Stomach (tissue), 8 donors: ENCODE measurements at regions not wholly inside any gene's neighbourhood (a gene's known extent, or its start where the extent isn't known, plus 50 kb on each side); places are given as distances from the start of the nearest gene placed in this dataset.

Source experiments
- DNase-seq, 2 donors: peaks; one replicate each; pipeline versions ENCODE4 v3.0.0 to v3.0.0-alpha.2; 2013 to 2019
- H3K27ac ChIP-seq, 5 donors: fragments of 200-600 bp in 4 of 5; sonication (generic) in 4 of 5; one replicate each; pipeline ENCODE4 v1.5.1; 2013 to 2019; ENCODE audit warnings: mild to moderate bottlenecking in 1 of 5, moderate library complexity in 1 of 5
- H3K27me3 ChIP-seq, 3 donors: fragments of 200-600 bp; sonication (generic); one replicate each; pipeline ENCODE4 v1.5.1; 2017 to 2019; ENCODE audit warnings: mixed run types in 1 of 3
- H3K36me3 ChIP-seq, 4 donors: fragments of 200-600 bp; sonication (generic); 1 replicate in 3 of 4; 2 replicates in 1 of 4; pipeline ENCODE4 v1.5.1; 2016 to 2019
- H3K4me1 ChIP-seq, 4 donors: fragments of 200-600 bp; sonication (generic); one replicate each; pipeline ENCODE4 v1.5.1; 2016 to 2019
- H3K4me3 ChIP-seq, 4 donors: fragments of 200-600 bp; sonication (generic) in 3 of 4; one replicate each; pipeline ENCODE4 v1.5.1; 2016 to 2019; ENCODE audit warnings: mild to moderate bottlenecking in 1 of 4
- H3K9me3 ChIP-seq, 4 donors: fragments of 200-600 bp; sonication (generic); one replicate each; pipeline ENCODE4 v1.5.1; 2016 to 2019
- EP300 ChIP-seq: sonication (generic); formaldehyde crosslinking; IDR thresholded peaks from one replicate; pipeline ENCODE4 v1.6.1; 2017; ENCODE audit warnings: antibody characterized with exemption
- POLR2A ChIP-seq, 4 donors: fragments of 450-650 bp; IDR thresholded peaks; one replicate each; pipeline ENCODE4 v1.6.1; 2016; ENCODE audit warnings: antibody characterized with exemption in 4 of 4, control low read depth in 2 of 4, mild to moderate bottlenecking in 1 of 4, moderate library complexity in 1 of 4
- POLR2AphosphoS5 ChIP-seq, 3 donors: sonication (generic); formaldehyde crosslinking; IDR thresholded peaks; one replicate each; pipeline ENCODE4 v1.6.1; 2016; ENCODE audit warnings: antibody characterized with exemption in 3 of 3
- WGBS, 5 donors: extraction: QIAGEN DNeasy Blood & Tissue Kit in 3 of 5; methylation state at CpG; one replicate each; pipeline versions ENCODE4 v1.1.5 to v1.1.7; 2013 to 2018; 5-methylcytosine and 5-hydroxymethylcytosine counted together
- intact Hi-C: fragments of 100-400 bp; cut with DNase I; formaldehyde crosslinking; loops from one replicate; pipeline ENCODE4 v1.15.1; 2023; ENCODE audit warnings: low total_unique reads
- TF ChIP-seq, protein P1 (sequence below), 7 experiments: fragments of 450-650 bp in 4 of 7; fragments of 200-600 bp in 3 of 7; sonication (generic) in 3 of 7; IDR thresholded peaks; one replicate each; pipeline ENCODE4 v1.5.1; 2016 to 2019; ENCODE audit warnings: antibody characterized with exemption in 7 of 7, control low read depth in 2 of 7, mild to moderate bottlenecking in 1 of 7
- donor health status: healthy with polysubstance abuse.
- donor health status: Bipolar disorder and iron deficiency.
- donor health status: healthy.

DNA sequence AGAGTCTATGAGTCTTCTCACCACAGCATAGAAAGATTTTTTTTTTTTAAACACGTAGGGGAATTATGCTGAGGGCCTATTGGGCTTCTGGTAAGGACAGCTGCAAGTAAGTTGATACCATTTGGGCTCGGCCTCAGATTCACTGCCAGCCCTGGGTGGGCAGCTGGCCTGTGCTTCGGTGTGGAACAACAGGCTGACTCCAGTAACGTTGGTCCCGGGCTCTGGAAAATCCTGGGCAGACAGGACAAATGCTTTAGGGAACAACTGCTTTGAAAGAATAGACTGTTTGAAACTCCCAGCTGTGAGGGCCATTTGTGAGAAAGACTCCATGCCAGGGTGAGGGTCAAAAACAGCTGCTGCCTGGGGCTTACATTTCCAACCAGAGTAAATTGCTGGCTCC is 366.5 kb downstream of the QKI start:
- Histone ChIP-seq H3K4me3 (no peak overlapping the region), H3K27ac (no peak overlapping the region), H3K27me3 (no peaks in the 10 kb centered on the region), H3K4me1 (no peaks in the 10 kb centered on the region), H3K9me3 (no peaks in the 10 kb centered on the region), H3K36me3 (no peaks in the 10 kb centered on the region)
- intact Hi-C loops, result no loop called here
- DNase-seq, result peak in 1 of 2 donors; percentile 78
- TF ChIP-seq POLR2AphosphoS5 (IDR thresholded peaks at IDR 0.05) (no peak), EP300 (no peak), POLR2A (IDR thresholded peaks at IDR 0.05) (no peak)
- TF ChIP-seq, protein P1, sequence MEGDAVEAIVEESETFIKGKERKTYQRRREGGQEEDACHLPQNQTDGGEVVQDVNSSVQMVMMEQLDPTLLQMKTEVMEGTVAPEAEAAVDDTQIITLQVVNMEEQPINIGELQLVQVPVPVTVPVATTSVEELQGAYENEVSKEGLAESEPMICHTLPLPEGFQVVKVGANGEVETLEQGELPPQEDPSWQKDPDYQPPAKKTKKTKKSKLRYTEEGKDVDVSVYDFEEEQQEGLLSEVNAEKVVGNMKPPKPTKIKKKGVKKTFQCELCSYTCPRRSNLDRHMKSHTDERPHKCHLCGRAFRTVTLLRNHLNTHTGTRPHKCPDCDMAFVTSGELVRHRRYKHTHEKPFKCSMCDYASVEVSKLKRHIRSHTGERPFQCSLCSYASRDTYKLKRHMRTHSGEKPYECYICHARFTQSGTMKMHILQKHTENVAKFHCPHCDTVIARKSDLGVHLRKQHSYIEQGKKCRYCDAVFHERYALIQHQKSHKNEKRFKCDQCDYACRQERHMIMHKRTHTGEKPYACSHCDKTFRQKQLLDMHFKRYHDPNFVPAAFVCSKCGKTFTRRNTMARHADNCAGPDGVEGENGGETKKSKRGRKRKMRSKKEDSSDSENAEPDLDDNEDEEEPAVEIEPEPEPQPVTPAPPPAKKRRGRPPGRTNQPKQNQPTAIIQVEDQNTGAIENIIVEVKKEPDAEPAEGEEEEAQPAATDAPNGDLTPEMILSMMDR (IDR thresholded peaks at IDR 0.05), result no peak
- 56 to 62% (median 61%) methylated on average over 5 of the region's 5 CpGs for WGBS, 5 donors

DNA sequence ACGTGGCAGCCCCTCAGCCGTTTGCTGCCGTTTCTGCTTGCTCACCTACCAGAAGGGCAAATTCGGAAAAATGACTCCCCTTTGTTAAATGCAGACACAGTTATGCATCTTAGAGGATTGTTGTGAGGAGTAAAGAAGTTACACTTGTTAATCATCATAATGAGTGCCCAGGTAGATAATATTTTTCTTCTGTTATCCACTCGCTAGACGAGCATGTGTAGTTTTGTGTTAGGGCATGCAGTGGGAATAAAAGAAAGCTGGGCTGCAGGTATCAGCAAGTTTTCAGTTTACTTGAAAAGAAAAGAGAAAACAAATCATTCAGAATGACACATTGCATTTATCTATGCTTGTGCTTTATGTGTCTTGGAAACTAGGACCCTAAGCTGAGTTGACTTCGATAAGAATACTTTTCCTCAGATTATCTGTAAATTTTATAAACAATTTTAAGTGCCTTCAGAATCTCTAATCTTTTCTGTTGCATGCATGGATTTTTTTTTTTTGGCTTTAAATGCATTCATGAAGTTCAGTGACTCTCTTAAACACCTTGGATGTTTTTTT is 365.3 kb downstream of the QKI start:
- Histone ChIP-seq H3K27me3 (no peaks in the 10 kb centered on the region), H3K9me3 (no peaks in the 10 kb centered on the region), H3K4me1 (no peaks in the 10 kb centered on the region), H3K36me3 (no peaks in the 10 kb centered on the region), H3K4me3 (no peak overlapping the region), H3K27ac (no peak overlapping the region)
- DNase-seq, result no peak
- 55 to 76% (median 70%) methylated on average over 7 of the region's 7 CpGs for WGBS, 5 donors
- TF ChIP-seq POLR2A (IDR thresholded peaks at IDR 0.05) (no peak), POLR2AphosphoS5 (IDR thresholded peaks at IDR 0.05) (no peak), EP300 (no peak)
- TF ChIP-seq, protein P1 (IDR thresholded peaks at IDR 0.05), result no peak
- intact Hi-C loops, result no loop called here

DNA sequence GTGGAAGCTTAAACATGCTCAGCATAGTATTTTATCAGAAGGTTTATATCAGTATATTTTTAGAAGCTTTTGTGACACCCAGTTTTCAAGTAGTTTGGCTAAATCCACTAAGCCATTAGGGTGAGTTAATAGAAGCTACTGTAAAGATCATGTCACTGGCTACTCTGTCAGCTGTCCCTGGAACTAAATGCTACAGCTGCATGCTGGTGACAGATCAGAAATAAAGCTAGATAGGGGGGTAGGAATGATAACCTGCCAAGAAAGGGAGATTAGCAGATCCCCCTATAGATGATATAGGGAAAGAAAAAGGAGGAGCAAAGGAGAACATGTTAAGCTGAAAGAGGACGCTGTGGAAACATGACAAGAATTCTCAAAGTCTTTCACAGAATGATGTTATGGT is 363.2 kb downstream of the QKI start:
- H3K9me3 ChIP-seq, result no peaks in the 10 kb centered on the region
- no peaks in the 10 kb centered on the region for H3K27me3 ChIP-seq
- H3K4me1 ChIP-seq, result no peaks in the 10 kb centered on the region
- H3K36me3 ChIP-seq, result no peaks in the 10 kb centered on the region
- WGBS, 5 donors, result 68 to 87% (median 76%) methylated on average over 1 of the region's 1 CpG
- DNase-seq, result no peak
- intact Hi-C loops, result no loop called here
- TF ChIP-seq POLR2AphosphoS5 (IDR thresholded peaks at IDR 0.05) (no peak), EP300 (no peak), POLR2A (IDR thresholded peaks at IDR 0.05) (no peak)
- TF ChIP-seq, protein P1 (IDR thresholded peaks at IDR 0.05), result no peak
- no peak overlapping the region for H3K27ac ChIP-seq
- no peak overlapping the region for H3K4me3 ChIP-seq

DNA sequence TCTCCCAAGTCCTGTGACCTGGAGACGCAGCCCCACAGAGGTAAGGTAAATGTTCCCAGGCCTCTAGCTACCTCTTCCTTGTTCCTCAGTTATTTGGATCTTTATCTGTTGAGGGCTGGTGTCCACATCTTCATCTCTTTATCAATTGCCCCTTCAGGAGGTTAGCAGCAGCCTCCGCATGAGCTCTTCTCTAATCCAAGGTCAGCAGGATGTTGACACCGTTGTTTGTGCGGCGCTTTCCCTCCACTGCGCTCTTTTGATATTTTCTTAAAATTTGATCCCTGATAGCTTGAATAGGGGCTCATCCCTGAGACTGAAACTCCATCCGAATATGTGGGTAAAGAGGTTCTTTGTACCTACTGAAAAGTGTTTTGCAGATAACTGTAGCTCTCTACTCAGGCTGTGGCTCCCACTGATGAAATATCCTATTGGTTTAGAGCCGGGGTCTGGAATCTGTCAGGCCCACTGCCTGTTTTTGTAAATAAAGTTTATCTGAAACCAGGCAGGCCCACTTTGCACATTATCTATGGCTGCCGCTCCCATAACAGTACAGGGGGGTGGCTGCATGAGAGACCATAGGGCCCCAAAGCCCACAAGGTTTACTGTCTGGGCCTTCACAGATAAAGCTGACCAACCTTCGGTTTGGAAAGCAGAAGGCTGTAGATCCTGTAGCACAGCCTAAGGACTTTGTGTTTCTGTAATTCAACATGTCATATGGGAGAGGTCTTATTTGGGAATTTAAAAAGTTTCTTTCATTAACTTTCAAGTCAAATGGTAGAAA is 362.6 kb downstream of the QKI start:
- Histone ChIP-seq H3K9me3 (no peaks in the 10 kb centered on the region), H3K36me3 (no peaks in the 10 kb centered on the region), H3K4me3 (no peak overlapping the region), H3K27ac (no peak overlapping the region), H3K4me1 (no peaks in the 10 kb centered on the region), H3K27me3 (no peaks in the 10 kb centered on the region)
- intact Hi-C loops, result no loop called here
- peak in 1 of 2 donors; percentile 19 for DNase-seq
- WGBS, 5 donors, result 71 to 87% (median 78%) methylated on average over 10 of the region's 10 CpGs
- TF ChIP-seq POLR2A (IDR thresholded peaks at IDR 0.05) (no peak), POLR2AphosphoS5 (IDR thresholded peaks at IDR 0.05) (no peak), EP300 (no peak)
- TF ChIP-seq, protein P1 (IDR thresholded peaks at IDR 0.05), result no peak
